MM.1S (cell line): ENCODE measurements at regions not wholly inside any gene's neighbourhood (a gene's known extent, or its start where the extent isn't known, plus 50 kb on each side); places are given as distances from the start of the nearest gene placed in this dataset.

ENCODE experiments used
- EZH2 ChIP-seq: fragments of 300-600 bp; sonication (generic); optimal IDR thresholded peaks from 2 replicates; pipeline ENCODE3; 2017; ENCODE audit warnings: low read depth, mild to moderate bottlenecking, antibody characterized with exemption, low read length, mixed read lengths
- TF ChIP-seq, protein P1 (sequence below): fragments of 300-600 bp; sonication (generic); IDR thresholded peaks from 2 replicates; pipeline ENCODE4 v1.5.1; 2016; ENCODE audit warnings: antibody characterized with exemption, low read length, mixed read lengths

DNA sequence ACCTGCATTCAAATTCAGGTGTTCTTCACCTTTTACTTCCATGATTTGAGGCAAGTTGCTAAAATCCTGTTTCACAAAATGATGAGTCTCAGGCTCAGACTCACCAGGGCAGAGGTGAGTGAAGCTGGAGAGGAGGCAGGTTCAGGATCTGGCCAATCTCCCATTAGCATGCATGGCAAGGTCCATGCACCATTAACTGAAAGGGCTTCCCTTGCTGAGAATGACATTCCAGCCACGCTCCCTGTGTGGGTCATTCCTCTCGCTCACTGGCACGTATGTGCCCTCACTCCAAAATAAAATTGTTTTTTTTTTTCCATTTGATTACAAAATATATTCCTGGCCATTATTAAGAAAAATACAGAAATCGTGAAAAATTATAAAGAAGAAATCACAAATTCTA, 257.6 kb downstream of the C12orf75 start:
- TF ChIP-seq, protein P1, sequence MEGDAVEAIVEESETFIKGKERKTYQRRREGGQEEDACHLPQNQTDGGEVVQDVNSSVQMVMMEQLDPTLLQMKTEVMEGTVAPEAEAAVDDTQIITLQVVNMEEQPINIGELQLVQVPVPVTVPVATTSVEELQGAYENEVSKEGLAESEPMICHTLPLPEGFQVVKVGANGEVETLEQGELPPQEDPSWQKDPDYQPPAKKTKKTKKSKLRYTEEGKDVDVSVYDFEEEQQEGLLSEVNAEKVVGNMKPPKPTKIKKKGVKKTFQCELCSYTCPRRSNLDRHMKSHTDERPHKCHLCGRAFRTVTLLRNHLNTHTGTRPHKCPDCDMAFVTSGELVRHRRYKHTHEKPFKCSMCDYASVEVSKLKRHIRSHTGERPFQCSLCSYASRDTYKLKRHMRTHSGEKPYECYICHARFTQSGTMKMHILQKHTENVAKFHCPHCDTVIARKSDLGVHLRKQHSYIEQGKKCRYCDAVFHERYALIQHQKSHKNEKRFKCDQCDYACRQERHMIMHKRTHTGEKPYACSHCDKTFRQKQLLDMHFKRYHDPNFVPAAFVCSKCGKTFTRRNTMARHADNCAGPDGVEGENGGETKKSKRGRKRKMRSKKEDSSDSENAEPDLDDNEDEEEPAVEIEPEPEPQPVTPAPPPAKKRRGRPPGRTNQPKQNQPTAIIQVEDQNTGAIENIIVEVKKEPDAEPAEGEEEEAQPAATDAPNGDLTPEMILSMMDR: no peak
- TF ChIP-seq EZH2: no peak
